Esophagus muscularis mucosa (tissue), 4 donors: ENCODE measurements at regions not wholly inside any gene's neighbourhood (a gene's known extent, or its start where the extent isn't known, plus 50 kb on each side); places are given as distances from the start of the nearest gene placed in this dataset.
A peak's percentile ranks its signal among the peaks of the same experiment; 100 is the strongest.

Source experiments
- DNase-seq: peaks from one replicate; pipeline ENCODE4 v3.0.0-alpha.2; 2017; ENCODE audit errors: extremely low spot score
- H3K27ac ChIP-seq, 4 donors: fragments of 200-600 bp; sonication (generic); replicated peaks in 1 of 4; 1 replicate in 3 of 4; 2 replicates in 1 of 4; pipeline ENCODE4 v1.5.1; 2016 to 2019; ENCODE audit warnings: mild to moderate bottlenecking in 1 of 4
- H3K27me3 ChIP-seq, 4 donors: fragments of 200-600 bp; sonication (generic); one replicate each; pipeline versions ENCODE4 v1.5.1 to v1.6.0; 2016 to 2019
- H3K36me3 ChIP-seq, 4 donors: fragments of 200-600 bp; sonication (generic); one replicate each; pipeline ENCODE4 v1.5.1; 2016 to 2019
- H3K4me1 ChIP-seq, 4 donors: fragments of 200-600 bp; sonication (generic); one replicate each; pipeline ENCODE4 v1.5.1; 2016 to 2019
- H3K4me3 ChIP-seq, 4 donors: fragments of 200-600 bp; sonication (generic); 1 replicate in 2 of 4; 2 replicates in 2 of 4; pipeline ENCODE4 v1.5.1; 2016 to 2019; ENCODE audit warnings: mild to moderate bottlenecking in 4 of 4, moderate library complexity in 1 of 4
- H3K9me3 ChIP-seq, 4 donors: fragments of 200-600 bp; sonication (generic); 1 replicate in 3 of 4; 2 replicates in 1 of 4; pipeline ENCODE4 v1.5.1; 2016 to 2019
- EP300 ChIP-seq: sonication (generic); formaldehyde crosslinking; IDR thresholded peaks from one replicate; pipeline ENCODE4 v1.6.1; 2017; ENCODE audit warnings: antibody characterized with exemption
- POLR2A ChIP-seq: fragments of 450-650 bp; IDR thresholded peaks from one replicate; pipeline ENCODE4 v1.6.1; 2017; ENCODE audit warnings: antibody characterized with exemption, moderate library complexity, mild to moderate bottlenecking, low read depth
- POLR2AphosphoS5 ChIP-seq, 2 donors: sonication (generic); formaldehyde crosslinking; IDR thresholded peaks; one replicate each; pipeline ENCODE4 v1.6.1; 2017; ENCODE audit warnings: antibody characterized with exemption in 2 of 2
- WGBS: methylation state at CpG from one replicate; pipeline ENCODE4 v1.1.5; 2018; 5-methylcytosine and 5-hydroxymethylcytosine counted together
- intact Hi-C: fragments of 100-400 bp; cut with DNase I; formaldehyde crosslinking; loops from one replicate; pipeline ENCODE4 v1.15.1; 2023
- TF ChIP-seq, protein P1 (sequence below), 3 experiments: fragments of 200-600 bp in 2 of 3; fragments of 450-650 bp in 1 of 3; sonication (generic) in 2 of 3; IDR thresholded peaks; one replicate each; pipeline ENCODE4 v1.5.1; 2017 to 2019; ENCODE audit warnings: antibody characterized with exemption in 3 of 3, mild to moderate bottlenecking in 2 of 3, moderate library complexity in 1 of 3

DNA sequence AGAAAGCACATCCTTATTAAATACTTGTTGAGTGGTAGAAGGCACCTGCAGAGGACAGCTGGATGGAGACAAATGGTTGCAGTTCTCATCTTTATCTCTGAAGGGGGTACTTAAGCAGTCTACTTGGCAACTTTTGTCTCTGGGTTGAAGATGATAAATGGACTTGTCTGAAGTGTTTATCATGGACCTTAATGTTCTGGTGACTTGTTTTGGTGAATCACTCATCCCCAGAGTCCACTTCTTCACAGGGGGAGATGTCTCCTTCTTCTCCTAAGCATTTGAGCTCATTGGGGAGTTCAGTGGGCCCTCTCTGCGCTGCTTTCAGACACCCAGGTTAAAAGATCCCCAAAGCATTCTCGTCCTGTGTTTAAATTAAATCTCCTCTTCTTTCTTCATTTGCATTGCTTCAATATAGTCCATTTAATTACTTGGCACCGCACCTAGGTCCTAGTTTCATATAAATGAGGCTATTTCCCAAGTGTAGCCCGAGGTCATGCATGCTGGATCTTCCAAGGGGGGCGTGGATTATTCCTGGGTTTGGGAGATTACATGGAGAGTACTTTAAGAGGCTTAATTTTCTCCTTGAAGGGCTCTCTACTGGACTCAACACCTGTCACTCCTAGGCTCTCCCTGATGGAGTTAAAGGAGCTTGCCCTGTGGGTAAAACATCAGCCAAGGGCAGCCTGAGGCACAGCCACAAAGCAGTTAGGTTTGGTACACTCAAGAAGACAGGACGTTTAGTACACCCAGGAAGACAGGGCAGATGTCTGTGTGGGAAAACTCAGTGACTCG, 239.3 kb upstream of the C2CD4B start:
- Histone ChIP-seq H3K27me3 (no peaks in the 10 kb centered on the region), H3K36me3 (no peaks in the 10 kb centered on the region), H3K9me3 (no peaks in the 10 kb centered on the region), H3K4me1 (peaks cover 23 to 33% (median 29%) of the 10 kb centered on the region in 4 donors), H3K27ac (peak overlapping the region in 3 of 4 donors; percentile 50 to 60 (median 53)), H3K4me3 (no peak overlapping the region)
- no peak for DNase-seq
- intact Hi-C loops, result no loop called here
- 68% methylated on average over 7 of the region's 7 CpGs for WGBS
- TF ChIP-seq POLR2AphosphoS5 (IDR thresholded peaks at IDR 0.05) (no peak), POLR2A (no peak)
- TF ChIP-seq, protein P1, sequence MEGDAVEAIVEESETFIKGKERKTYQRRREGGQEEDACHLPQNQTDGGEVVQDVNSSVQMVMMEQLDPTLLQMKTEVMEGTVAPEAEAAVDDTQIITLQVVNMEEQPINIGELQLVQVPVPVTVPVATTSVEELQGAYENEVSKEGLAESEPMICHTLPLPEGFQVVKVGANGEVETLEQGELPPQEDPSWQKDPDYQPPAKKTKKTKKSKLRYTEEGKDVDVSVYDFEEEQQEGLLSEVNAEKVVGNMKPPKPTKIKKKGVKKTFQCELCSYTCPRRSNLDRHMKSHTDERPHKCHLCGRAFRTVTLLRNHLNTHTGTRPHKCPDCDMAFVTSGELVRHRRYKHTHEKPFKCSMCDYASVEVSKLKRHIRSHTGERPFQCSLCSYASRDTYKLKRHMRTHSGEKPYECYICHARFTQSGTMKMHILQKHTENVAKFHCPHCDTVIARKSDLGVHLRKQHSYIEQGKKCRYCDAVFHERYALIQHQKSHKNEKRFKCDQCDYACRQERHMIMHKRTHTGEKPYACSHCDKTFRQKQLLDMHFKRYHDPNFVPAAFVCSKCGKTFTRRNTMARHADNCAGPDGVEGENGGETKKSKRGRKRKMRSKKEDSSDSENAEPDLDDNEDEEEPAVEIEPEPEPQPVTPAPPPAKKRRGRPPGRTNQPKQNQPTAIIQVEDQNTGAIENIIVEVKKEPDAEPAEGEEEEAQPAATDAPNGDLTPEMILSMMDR (IDR thresholded peaks at IDR 0.05), result no peak

DNA sequence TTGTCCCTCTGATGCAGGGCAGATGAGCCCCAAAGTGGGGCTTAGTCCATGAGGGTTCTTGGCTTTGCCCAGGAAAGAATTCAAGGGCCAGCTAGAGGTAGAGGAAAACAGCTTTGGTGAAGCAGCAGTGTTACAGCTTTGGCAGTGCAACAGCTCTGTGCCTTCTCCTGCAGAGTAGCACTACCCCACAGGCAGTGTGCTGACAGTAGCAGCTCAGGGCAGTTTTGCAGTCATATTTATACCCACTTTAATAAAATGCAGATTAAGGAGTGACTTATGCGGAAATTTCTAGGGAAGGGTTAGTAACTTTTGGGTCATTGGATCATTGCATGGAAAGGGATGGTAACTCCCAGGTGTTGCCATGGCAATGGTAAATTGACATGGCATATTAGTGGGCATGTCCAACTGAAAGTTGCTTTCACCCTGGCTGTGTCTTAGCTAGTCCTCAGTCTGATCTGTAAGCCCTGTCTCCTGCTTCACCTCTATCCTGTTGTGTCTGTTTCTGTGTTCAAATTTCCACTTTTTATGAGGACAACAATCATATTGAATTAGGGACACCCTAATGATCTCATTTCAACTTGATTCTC, 241.3 kb upstream of the C2CD4B start:
- Histone ChIP-seq H3K27me3 (no peaks in the 10 kb centered on the region), H3K36me3 (no peaks in the 10 kb centered on the region), H3K27ac (no peak overlapping the region), H3K4me3 (no peak overlapping the region), H3K9me3 (no peaks in the 10 kb centered on the region), H3K4me1 (peaks cover 19 to 33% (median 28%) of the 10 kb centered on the region in 4 donors)
- WGBS, result 100% methylated on average over 1 of the region's 1 CpG
- intact Hi-C loops, result no loop called here
- DNase-seq, result no peak
- no peak for TF ChIP-seq POLR2AphosphoS5 (IDR thresholded peaks at IDR 0.05)
- no peak for TF ChIP-seq EP300
- TF ChIP-seq, protein P1 (IDR thresholded peaks at IDR 0.05), result no peak
- no peak for TF ChIP-seq POLR2A

DNA sequence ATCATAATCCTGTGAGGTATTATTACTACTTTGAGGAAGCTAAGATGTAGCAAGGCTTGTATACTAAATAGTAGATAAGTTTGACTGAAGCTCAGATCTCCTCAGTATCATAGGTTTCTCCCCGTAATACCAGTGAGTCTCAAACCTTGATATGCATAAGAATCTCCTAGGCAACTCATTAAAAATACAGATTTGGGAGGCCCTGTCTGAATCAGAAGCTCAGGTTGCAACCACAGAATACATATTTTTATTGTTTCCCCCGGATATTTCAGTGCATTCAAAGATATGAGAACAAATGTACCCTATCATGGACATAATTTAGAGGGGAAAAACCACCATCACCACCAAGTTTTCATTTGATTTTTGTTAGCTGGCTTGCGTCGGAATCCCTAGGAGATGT, 242.1 kb upstream of the C2CD4B start:
- DNase-seq, result no peak
- H3K27ac ChIP-seq, result no peak overlapping the region
- no peaks in the 10 kb centered on the region for H3K36me3 ChIP-seq
- H3K4me3 ChIP-seq, result no peak overlapping the region
- WGBS, result 96% methylated on average over 4 of the region's 4 CpGs
- no peaks in the 10 kb centered on the region for H3K27me3 ChIP-seq
- no peaks in the 10 kb centered on the region for H3K9me3 ChIP-seq
- TF ChIP-seq, protein P1 (IDR thresholded peaks at IDR 0.05), result no peak
- TF ChIP-seq EP300 (no peak), POLR2A (no peak), POLR2AphosphoS5 (IDR thresholded peaks at IDR 0.05) (no peak)
- intact Hi-C loops, result no loop called here
- peaks cover 17 to 33% (median 26%) of the 10 kb centered on the region in 4 donors for H3K4me1 ChIP-seq

DNA sequence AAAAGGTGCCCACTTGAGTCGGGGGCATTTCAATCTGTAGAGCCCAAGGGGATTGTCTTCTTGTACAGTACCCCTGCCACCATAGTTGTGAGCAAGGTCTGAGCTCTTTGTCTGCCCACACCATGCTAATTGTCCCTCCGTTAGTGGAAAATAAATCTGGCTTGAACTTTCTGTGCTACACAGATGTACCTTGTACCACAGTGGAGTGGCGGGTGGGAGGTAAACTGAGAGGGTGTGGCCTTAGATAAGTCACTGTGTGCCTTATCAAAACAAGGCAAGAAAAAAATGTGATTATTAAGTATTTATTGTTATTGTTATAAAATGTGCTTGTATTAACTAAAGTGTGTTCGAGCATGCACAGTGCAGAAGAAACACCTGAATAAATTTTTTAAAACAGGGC, 242.9 kb upstream of the C2CD4B start:
- no peaks in the 10 kb centered on the region for H3K27me3 ChIP-seq
- WGBS, result 94% methylated on average over 4 of the region's 4 CpGs
- peaks cover 16 to 33% (median 24%) of the 10 kb centered on the region in 4 donors for H3K4me1 ChIP-seq
- H3K4me3 ChIP-seq, result no peak overlapping the region
- no peak for TF ChIP-seq EP300
- H3K36me3 ChIP-seq, result no peaks in the 10 kb centered on the region
- no peak for DNase-seq
- no peaks in the 10 kb centered on the region for H3K9me3 ChIP-seq
- no peak overlapping the region for H3K27ac ChIP-seq
- intact Hi-C loops, result no loop called here

DNA sequence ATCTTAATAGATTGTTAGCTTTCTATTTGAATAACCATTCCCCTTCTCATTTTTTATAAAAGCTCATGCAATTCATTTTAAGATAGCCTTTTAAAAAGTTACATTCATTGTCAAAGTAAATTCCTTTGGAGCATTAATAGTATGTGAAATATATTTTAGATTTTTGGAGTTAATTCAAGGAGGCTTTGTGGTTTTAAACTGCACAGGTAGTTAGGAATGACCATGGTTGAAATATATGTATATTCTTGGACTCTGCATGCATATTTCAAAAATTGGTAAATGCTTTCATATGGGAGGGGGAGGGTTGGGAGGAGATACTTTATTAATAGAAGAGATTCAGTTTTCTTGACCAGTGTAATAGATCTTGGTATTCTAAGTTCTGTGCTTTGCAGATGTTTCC, 244.4 kb upstream of the C2CD4B start:
- intact Hi-C loops, result no loop called here

More for the DNA sequence above, 244.4 kb upstream of the C2CD4B start:
- Histone ChIP-seq H3K36me3 (no peaks in the 10 kb centered on the region), H3K4me3 (no peak overlapping the region), H3K27ac (no peak overlapping the region), H3K9me3 (no peaks in the 10 kb centered on the region), H3K4me1 (peaks cover 15 to 23% (median 20%) of the 10 kb centered on the region in 4 donors), H3K27me3 (no peaks in the 10 kb centered on the region)
- DNase-seq, result no peak
- TF ChIP-seq POLR2A (no peak), EP300 (no peak), POLR2AphosphoS5 (IDR thresholded peaks at IDR 0.05) (no peak)
- TF ChIP-seq, protein P1 (IDR thresholded peaks at IDR 0.05), result no peak
